NCI-H128 (cell line): ENCODE measurements at regions not wholly inside any gene's neighbourhood (a gene's known extent, or its start where the extent isn't known, plus 50 kb on each side); places are given as distances from the start of the nearest gene placed in this dataset.
"Not testable (repeated sequence)": the region's sequence is repeated elsewhere in the genome, so short reads cannot be mapped to it uniquely, and the experiment has no call there.

Experiments used
- DNase-seq: peaks from one replicate; lab custom pipeline; 2025; ENCODE audit not compliant: unreplicated experiment; lab: John Stamatoyannopoulos, UW

GRCh38 chr1:228937851-228938536 lies 202.7 kb downstream of the RHOU start:
- DNase-seq, result no peak

- no peak for DNase-seq
Observed at GRCh38 chr1:228938537-228938901, 203.2 kb downstream of the RHOU start.

- no peak for DNase-seq
Observed at GRCh38 chr1:228939001-228939691, 203.9 kb downstream of the RHOU start.

DNA sequence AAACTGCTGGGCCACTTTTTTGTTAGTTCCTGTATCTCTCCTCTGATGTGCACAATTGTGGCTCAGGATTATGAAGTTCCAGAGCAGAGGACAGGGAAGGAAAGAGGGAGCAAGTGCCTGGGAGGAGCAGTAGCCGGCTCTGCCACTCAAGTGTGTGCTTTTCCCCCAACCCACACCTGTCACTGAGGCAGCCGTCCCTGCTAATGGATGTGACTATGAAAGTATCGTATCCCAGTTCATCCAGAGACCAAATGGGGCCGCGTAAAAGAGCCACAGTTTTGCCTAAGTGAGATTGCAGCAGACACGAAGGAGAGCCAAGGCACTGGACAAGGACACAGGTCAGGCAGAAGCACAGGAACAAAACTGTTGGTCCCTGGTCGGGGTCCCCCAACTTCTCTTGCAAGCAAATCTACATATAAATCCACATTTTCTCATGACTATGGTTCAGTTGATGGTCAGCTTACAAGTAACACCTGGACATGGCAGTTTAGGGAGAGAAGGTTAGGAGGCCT lies 204.7 kb downstream of the RHOU start:
- DNase-seq, result no peak

DNA sequence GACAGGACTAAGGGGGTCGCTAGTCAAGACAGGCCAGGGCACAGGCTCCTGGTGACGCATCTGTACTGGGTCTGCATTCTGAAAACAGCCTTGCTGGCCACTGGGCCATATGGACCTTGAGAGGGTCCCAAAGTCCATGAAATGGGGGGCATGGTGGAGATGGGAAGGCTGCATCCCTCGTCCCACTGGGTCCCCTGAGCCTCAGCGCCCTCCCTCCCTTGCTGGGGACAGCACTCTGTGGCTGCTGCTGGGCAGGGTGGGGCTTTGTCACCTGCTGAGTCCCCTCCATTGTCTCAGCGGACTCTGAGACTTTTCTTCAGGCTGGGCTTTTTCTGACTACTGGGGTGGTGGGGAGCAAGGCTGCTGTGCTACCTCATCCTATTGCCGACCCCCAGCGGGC lies 205.2 kb downstream of the RHOU start:
- DNase-seq, result no peak

DNA sequence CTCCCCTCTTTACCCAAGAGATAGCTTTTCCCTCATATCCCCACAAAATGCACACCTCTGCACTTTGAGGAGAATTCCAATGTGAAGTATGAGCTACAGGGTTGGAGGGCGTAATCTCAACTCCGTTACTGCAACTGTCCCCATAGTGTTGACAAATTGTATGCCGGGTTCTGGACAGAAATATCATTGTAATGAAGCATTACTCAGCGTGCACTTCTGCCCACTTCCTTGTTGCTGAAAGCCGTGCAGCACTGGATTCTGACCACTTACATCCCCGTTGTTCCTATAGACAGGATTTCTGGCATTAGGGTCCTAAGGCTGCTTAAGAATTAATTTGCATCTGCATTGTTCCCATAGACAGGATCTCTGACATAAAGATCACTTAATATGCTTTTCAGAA lies 205.6 kb downstream of the RHOU start:
- DNase-seq, result no peak

DNA sequence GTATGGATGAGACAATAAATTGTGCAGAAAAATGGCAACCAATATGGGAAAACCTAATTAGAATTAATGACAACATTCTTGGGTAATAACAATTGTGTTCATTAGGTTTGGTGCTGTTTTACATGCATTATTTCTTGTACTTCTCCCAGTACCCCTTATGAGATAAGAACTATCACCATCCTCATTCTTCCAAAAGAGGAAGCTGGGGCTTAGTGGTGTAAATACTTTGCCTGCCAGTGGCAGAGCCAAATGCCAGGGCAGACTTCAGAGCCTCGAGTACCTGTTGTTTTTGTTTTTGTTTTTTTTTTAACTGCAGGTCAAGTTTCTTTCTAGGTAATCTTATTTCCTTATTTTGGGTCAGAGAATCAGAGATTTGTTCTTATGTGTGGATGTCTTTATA lies 206.4 kb downstream of the RHOU start:
- no peak for DNase-seq

DNA sequence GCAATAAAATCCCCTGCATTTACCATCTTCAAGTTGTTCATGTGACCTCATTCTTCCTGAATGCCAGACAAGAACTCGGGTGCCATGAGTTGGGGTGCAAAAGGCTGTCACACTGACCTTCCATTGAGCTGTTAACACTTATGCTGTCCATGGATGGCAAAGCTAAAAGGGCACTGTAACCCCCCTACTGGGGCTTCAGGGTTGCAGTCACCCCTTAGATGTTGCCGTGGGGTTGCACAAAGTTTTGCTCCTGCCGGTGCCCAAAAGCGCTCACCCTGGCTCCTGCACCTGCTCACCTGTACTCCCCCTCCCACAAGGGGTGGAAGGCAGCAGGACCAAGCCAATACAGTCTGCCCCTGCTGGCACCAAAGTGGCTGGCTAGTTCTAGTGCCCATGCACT lies 208.2 kb downstream of the RHOU start:
- no peak for DNase-seq

- DNase-seq, result no peak
Observed at GRCh38 chr1:228944296-228944695, 209.0 kb downstream of the RHOU start.

GRCh38 chr1:228944935-228945371 lies 209.7 kb downstream of the RHOU start:
- DNase-seq, result no peak

DNA sequence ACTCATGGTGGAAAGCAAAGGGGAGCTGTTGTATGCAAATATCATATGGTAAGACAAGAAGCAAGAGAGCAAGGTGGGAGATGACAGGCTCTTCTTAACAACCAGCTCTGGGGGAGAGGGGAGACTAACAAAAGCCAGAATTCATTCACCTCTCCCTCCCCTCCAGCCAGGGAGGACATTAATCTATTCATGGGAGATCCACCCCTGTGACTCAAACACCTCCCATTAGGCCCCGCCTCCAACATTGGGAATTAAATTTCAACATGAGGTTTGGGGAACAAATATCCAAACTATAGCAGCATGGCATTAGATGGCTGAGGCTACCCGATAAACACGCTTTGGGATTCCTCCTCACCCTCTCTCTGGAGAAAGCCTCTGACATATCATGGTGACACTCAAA lies 210.6 kb downstream of the RHOU start:
- DNase-seq, result no peak

DNA sequence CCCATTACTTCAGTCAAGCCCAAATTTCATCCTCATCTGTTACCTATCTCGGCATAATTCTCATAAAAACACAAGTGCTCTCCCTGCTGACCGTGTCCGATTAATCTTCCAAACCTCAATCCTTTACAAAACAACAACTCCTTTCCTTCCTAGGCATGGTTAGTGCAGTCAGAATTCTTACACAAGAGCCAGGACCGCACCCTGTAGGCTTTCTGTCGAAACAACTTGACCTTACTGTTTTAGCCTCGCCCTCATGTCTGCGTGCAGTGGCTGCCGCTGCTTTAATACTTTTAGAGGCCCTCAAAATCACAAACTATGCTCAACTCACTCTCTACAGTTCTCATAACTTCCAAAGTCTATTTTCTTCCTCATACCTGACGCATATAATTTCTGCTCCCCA lies 214.3 kb downstream of the RHOU start:
- DNase-seq, result not testable (repeated sequence)

DNA sequence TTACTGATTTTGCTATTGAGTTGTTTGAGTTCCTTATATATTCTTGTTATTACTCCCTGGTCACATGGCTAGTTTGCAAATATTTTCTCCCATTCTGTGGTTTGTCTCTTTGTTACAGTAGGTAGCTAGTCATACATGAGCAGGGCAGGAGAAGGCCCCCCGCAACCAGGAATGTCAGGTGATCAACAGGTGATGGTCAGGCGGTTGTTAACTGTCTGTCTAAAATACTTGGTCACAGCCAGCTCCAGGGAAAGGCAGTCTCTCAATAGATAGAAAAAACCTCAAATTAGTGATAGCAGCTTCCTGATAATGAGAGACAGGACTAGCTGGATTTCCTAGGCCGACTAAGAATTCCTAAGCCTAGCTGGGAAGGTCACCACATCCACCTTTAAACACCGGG lies 217.9 kb downstream of the RHOU start:
- DNase-seq, result no peak

DNA sequence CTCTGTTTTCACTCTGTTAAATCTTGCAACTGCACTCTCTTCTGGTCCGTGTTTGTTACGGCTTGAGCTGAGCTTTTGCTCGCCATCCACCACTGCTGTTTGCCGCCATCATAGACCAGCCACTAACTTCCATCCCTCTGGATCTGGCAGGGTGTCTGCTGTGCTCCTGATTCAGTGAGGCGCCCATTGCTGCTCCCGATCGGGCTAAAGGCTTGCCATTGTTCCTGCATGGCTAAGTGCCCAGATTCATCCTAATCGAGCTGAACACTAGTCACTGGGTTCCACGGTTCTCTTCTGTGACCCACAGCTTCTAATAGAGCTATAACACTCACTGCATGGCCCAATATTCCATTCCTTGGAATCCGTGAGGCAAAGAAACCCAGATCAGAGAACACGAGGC lies 218.5 kb downstream of the RHOU start:
- DNase-seq, result not testable (repeated sequence)

DNA sequence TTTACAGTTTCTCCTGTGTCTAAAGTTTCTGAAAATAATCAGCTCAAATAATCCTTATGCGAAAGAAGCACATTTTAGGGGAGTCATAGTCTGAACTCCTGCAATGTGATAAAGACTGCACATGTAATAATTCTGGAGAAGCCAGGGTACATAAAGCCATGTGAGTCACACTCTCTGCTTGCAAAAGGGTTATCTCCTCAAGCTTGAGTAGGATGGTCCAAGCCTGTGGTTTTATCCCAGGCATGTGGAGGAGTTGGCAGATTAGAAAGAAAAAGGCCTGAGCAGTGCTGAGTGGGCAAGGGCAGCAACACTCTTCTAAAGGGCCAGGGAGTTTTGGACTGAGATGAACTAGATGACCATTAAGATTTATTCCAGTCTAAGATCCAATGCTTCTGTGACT lies 220.4 kb downstream of the RHOU start:
- DNase-seq, result no peak

DNA sequence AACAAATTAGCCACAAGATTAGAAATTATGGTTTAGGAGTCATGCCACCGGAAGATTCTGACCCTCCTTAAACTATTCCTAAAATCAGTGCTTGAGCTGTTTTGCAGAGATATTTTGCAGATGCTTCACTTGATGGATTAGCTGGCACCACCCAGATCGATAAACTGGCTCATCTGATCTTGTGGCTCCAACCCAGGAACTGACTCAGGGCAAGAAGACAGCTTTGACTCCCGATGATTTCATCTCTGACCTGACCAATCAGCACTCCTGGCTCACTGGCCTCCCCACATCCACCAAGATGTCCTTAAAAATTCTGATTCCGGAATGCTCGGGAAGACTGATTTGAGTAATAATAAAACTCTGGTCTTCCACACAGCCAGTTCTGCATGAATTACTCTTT lies 221.6 kb downstream of the RHOU start:
- DNase-seq, result no peak

DNA sequence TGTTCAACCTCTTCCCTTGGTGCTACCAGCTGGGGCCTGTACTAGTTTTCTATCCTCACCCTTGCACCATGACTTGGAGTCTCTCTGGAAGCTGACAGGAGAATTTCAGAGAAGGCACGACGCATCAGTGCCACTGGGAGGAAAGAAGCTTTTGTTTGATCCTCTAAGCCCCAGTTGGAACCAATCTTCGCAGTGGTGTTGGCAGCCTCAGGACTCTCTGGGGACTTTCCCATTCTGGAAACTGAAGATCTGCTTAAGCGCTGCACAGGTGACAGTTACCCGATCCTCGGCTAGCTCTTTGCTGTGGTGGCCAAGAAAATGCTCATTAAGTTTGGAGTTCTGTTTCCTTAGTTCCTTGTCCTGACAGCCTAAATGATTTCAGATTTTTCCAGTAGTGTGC lies 222.3 kb downstream of the RHOU start:
- no peak for DNase-seq

DNA sequence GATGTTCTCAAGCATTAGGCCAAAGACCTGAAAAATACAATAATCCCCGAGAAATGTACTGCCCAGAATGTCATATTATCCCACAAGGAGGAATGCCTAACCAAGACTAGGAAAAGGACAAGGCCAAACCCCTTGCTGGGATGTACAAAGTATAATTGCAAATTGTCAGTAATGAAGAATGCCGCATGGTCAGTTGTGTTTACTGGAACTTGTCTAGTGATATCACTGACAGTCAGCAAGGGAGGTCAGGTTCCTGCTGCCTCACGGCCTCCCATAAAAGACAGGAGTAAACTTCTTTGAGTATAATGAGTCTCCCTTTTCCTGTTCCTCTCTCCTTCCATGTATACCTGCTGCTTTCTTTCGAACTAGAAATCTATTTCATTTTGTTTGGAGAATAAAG lies 222.8 kb downstream of the RHOU start:
- DNase-seq, result no peak

- DNase-seq, result no peak
Observed at GRCh38 chr1:228958741-228959140, 223.5 kb downstream of the RHOU start.

DNA sequence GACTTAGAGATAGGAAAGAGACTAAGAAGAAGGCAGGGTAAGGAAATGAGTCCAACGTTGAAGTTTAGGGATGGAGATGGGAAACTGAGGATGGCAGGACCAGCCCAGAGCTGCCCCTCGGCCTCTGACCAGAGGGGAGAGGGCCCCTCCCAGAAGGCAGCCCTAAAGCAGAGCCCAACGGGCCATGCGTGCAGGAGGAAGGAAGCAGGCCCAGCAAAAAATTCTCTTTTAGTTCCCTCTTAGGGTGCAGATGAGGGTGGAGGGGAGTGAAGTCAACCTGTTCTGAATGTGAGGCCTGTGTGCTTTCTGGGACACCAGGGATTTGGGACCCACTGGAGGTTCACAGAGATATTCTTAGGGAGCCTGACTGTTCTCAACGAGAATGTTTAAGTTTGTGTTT lies 225.4 kb downstream of the RHOU start:
- DNase-seq, result no peak

- no peak for DNase-seq
Observed at GRCh38 chr1:228961511-228961910, 226.2 kb downstream of the RHOU start.

GRCh38 chr1:228963795-228964177 lies 228.5 kb downstream of the RHOU start:
- no peak for DNase-seq
